Central memory CD4-positive, alpha-beta T cell (primary cell): ENCODE measurements at regions not wholly inside any gene's neighbourhood (a gene's known extent, or its start where the extent isn't known, plus 50 kb on each side); places are given as distances from the start of the nearest gene placed in this dataset.
"Not testable (repeated sequence)": the region's sequence is repeated elsewhere in the genome, so short reads cannot be mapped to it uniquely, and the experiment has no call there.

ENCODE experiments used
- DNase-seq: peaks from one replicate; pipeline ENCODE4 v3.0.0; 2022

DNA sequence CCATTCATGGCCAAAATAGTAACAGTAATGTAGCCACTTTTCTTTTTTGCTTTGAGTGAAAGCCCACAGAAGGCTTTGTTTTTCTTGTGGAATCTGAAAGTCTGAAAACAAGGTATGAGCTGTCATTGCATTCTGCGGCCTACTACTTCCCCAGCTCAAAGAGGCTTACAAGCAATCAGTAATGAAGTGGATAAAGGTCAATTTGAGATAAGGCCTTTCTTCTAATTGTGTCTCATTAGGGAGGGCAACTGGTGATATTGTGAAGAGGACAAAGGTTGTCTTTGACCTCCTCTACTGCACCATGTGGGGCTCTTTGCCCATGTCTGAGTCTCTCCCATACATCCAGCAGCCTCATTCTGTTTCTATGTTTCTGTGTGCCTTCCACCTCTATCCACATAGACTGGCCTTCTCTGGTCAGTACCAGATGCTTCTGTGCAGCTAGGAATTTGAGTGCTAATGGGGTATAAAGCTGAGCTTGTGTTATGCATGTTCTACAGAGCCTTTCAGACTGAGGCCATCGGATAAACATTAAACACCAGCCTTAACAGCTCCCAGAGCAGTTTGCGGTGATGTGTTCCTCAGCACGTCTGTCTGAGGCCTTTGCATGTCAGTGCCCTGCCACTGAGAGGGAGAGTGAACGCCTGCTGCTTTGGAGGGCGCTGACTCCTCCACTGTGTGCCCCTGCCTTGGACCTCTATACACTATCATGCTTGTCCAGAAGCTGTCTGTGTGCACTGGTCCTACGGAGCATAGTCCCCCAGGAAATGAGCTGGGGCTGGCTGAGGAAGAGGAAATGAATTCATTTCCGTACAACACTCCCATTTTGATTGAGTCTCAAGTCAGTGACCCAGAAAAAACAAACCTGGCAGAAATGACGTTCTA, 80.2 kb downstream of the SH2D1A start:
- DNase-seq, result no peak

DNA sequence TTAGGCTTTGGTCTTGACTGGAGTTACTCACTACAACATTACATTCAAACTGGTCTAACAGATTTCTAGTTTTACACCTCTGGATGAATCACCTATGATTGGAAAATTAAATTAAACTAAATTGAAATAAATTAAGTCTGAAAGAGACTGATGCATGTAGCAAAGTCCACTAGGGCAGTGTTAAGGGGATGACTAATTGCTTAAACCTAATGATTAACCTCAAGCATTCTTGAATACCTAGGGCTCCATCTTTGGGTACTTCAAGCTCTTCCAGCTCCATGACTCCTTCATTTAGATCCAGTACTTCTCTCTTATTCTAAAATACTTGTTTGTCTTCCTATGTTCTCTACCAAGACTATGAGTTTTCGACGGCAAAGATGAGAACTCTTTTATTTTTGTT, 86.8 kb downstream of the SH2D1A start:
- no peak for DNase-seq

DNA sequence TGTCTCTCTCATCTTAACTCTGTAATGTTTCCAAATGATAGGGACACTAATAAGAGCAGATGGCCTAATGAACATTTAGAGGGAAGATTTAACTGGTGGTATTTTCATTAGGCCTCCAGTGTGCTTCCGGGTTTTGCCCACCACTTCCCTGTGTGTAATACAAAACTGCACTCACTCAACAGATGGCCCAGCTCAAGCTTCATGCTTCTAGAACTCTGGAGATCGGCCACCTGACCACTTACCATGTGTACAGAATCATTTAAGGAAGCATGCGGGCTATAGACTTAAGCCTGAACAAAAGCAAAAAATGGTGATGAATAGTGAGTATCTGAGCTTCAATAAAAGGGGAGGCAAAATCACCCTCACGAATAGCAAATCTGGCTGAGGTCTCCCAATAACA, 89.3 kb downstream of the SH2D1A start:
- DNase-seq, result no peak

DNA sequence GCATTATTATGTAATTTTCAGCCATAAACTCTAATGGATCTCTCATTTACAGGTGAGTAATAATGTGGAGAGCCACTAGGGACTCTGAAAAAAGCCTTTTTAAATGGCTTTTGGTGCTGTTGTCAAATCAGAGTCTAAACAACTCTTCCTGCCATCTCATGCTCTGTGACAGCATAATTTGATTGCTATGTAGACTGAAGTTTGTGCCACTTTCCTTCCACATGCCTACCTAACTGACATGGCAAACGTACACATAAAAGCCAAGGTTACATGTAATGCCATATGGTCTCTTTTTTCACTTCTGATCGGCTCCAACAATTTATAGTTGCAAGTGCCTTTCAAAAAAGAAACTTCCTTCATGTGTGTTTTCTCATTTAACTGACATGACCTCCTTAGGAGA, 94.3 kb downstream of the SH2D1A start:
- no peak for DNase-seq

DNA sequence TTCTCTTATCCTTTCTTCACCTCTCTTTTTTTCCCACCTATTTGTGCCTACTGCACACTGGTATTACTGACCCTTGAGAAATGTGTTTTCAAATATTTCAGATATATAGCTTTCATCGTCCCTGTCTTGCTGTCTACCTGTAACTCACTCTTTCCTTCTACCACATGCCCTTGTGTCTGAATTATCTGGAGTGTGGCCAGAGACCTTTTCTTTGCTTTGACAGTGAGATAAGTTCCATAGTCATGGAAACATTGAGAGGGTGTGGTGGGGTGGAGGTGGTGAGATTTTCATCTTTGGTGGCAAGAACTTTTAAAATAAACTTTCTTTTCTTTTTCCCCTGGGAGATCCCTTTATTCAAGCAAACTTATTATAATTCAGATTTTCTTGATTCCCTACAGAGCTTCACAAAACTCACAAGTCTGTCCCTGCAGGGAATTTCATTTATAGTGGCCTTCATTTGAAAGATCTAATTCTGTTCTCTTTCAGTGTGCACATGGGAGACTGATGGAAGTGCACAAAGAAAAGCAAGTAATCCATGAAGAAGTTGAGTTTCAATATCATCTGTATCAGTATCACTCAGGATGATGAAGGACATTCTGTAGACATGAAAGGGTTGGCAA, 95.7 kb downstream of the SH2D1A start:
- DNase-seq, result no peak

DNA sequence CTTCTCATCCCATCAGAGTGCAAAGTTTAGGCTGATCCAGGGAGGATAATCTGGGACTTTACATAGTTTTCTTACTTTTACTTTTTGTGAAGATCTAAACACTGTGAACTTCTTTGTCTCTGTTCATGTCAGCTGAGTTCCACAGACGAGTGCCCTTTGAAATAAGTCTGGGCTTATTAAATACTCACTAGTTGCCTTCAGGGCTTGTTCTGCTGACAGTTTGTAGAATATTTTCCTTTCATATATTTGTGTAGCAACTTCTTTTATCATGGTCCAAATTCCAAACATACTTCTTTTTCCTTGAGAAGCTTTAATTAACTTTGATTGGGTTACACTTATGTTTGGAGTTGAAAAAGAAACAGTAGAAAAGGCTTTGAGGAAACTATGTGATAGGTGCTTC, 109.6 kb downstream of the SH2D1A start:
- no peak for DNase-seq

DNA sequence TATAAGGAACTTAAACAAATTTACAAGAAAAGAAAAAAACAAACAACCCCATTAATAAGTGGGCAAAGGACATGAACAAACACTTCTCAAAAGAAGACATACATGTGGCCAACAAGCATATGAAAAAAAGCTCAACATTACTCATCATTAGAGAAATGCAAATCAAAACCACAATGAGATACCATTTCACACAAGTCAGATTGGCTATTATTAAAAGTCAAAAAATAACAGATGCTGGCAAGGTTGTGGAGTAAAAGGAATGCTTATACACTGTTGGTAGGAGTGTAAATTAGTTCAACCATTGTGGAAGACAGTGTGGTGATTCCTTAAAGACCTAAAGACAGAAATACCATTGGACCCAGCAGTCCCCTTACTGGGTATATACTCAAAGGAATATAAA, 113.5 kb downstream of the SH2D1A start:
- DNase-seq, result not testable (repeated sequence)

DNA sequence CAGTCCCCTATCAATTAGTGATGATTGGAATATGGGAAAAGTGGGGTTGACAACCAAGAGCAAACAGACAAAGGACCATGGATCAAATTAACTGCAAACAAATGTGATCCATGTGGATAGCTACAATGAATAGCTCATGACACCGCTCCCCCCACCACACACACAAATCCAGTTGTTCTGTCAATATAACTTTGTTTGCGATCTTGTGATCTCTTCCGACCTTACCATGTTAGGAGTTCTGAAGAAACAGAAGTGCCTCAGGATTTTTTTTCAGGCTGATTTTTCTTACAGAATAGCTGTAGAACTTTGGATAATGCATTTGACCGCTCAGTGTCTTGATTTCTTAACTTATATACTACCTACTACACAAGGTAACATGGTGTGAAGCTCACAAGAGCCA, 116.6 kb downstream of the SH2D1A start:
- no peak for DNase-seq

DNA sequence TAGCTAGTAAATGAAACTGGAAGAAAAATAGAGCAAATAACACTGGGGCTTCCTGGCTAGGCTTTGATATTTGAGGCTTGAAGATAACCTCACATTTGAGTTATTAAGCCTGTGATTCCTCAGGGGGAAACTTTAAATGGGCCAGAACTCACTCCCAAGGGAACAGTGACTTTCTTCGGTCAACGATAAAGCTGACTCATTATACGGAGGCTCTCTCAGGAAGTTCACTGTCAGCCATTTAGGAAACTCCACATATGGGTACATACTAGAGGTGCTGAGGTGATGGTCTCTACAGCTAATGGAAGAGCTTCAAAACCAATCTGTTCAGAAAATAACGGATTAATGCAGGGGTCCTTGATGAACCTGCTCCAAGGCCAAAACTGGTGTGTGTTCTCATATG, 120.8 kb downstream of the SH2D1A start:
- DNase-seq, result no peak

DNA sequence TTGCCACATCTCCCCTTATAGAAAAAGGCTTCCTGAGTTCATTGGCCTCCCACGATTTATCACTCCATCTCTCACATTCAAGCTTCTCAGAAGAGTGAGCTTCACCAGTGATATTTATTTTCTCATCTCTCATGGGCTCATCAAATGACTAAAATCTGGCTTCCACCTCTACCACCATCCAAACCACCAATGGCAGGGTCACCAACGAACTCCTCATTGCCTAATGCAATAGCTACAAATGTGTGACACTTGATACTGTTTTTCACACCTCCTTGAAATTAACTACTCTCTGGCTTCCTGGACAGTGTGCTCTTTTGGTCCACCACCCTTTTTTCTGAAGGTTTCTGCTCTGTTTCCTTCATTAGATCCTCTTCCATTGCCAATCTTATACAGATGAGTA, 129.0 kb downstream of the SH2D1A start:
- DNase-seq, result no peak

DNA sequence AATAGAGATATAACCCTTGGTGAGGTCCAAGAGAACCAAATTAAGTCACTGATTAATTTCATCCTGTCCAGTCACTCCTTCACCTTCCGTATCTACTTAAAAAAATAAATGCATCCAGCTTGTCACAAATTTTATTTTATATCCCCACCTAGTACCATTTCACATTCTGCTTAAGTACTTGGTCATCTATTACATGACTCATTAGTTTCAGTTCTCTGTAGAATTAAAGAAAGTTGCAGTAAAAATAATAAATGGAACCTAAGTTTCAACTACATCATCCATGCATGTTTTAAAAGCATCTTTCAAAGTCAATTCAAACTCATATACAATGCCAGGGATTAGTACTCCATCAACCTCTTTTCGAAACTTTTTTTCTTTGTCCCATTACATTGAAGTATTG, 130.2 kb downstream of the SH2D1A start:
- no peak for DNase-seq

DNA sequence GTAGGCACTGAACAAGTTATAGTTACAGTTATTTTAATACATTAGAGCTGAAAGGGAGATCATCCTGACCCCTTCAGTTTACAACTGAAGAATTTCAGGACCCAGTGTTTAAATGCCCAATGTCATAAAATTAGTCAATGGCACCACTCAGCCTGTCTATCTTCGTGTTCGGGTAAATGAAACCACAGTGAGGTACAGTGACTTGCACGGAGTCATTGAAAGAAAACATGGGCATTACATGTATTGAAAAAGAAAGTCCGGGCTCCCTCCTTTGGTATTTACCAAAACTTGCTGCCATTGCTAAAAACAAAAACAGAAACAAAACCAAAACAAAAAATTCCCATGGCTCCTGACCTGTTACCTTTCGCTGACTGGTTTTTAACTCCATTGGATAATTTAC, 131.7 kb downstream of the SH2D1A start:
- no peak for DNase-seq

DNA sequence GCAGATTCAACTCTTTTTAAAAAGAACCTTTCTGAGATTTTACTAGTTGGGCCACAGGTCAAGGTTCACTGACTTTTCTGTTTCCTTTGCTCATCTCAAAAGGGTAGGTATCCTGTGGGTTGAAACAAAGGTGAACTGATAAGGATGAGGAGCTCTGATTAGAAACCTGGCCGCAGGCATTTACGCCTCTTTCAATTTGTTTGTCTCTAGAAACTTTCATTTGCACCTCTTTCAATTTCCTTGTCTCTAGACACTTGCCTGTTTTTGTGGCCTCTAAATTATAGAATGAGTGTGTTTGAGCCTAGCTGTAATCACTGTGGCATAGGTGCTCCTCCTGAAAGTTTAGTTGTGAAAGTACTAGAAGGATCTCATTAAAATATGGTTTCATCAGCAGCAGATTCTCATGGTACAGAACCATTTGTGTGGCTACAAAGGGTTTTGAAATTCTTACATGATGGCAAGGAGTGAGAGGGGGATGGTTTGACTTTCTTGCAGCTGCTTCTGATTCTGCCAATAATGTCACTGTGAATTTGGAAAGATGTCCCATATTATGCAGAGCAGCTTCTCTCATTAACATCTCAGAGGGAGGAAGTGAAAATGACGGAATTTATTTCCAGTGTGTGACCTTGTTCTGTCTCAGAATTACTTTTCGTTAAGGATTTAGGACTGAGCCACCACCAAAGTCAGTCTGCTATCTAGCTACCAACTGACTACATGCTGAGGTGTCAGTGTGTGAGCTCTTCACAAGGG, 142.2 kb downstream of the SH2D1A start:
- no peak for DNase-seq

DNA sequence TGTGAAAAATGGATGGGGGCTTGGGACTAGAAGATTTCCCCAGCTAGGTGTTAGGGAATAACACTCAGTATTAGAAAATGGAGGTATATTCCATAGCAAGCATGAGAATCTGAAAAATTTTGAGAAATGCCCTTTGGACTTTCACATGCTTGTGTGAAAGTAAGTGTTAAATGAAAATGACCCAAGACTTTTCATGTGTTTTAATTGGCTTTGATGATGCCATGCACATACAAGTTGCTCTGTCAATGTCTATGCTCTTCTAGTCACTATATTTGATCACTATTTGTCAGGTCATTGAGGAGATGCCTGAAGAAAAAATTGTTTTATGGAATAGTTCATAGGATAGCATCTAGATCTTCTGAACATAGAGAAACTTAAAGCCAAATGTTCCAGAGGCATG, 147.6 kb downstream of the SH2D1A start:
- no peak for DNase-seq

DNA sequence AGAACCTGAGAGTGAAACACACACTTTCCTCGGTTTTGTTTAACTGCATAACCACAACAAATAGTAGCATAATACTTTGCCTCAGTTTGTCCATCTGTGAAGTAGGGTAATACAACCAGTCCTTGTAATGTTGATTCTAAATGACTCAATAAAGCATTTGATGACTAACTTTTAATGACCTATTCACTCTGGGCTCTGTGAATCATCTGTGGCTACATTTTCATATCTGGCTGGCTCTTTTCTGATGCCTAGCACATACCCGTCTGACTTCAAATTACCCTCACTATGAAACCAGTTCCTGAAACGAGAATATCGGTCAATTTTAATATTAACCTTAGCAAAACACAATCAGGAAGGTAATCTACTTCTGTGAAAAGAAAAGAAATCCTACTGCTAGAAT, 151.0 kb downstream of the SH2D1A start:
- DNase-seq, result no peak

DNA sequence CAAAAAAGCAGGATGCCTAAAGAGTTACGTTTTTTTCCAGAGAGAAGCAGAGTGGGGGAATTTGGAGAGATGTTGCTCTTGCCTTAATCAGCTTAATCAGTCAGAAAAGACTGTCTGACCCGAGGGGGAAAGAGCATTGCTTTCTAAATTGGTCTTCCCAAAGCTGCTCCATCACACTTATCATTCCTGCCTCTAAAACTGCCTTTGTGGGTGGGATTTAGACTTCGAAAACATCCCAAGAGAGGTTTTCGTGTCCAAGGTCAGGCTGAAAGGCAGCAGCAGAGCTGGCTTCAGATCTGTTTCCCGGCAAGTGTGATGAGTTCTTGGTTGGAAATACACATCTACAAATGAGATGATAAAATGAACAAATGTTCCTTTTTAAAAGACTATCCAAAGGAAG, 155.2 kb downstream of the SH2D1A start:
- no peak for DNase-seq

DNA sequence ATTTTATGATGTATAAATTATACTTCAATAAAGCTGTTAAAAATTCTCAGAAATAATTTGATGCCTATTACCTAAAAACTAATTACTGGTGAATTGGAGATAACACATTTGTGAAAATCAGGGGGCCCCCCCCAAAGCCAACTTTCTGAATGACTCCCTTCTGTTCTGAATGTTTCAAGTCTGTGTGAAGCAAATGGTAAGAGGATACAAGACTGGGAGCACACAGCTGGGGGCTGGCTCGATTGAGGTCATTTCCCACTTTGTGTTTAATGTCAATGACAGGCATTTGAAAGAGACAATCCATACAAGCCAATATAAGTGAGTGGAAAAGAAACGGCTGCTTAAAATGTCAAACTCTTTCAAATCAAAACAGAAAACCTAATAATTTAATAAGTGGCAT, 155.8 kb downstream of the SH2D1A start:
- DNase-seq, result no peak

DNA sequence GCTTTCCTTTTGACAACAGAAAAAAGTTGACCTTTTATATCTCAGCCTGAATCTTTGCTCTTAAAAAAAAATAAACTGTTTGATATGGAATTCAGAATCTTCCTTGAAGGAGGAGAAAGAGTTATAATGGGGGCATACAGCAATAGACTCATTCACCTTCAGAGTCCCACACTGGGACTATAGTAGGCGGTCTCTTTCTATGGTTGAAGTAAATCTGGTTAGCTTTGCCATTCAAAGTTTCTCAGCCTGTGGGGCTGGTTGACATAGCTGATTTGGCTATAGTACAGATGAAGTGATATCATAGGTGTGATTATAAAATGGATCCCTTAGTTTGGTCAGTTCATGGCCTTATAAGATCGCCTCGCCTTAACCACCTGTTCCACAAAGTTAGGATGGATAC, 156.2 kb downstream of the SH2D1A start:
- no peak for DNase-seq

DNA sequence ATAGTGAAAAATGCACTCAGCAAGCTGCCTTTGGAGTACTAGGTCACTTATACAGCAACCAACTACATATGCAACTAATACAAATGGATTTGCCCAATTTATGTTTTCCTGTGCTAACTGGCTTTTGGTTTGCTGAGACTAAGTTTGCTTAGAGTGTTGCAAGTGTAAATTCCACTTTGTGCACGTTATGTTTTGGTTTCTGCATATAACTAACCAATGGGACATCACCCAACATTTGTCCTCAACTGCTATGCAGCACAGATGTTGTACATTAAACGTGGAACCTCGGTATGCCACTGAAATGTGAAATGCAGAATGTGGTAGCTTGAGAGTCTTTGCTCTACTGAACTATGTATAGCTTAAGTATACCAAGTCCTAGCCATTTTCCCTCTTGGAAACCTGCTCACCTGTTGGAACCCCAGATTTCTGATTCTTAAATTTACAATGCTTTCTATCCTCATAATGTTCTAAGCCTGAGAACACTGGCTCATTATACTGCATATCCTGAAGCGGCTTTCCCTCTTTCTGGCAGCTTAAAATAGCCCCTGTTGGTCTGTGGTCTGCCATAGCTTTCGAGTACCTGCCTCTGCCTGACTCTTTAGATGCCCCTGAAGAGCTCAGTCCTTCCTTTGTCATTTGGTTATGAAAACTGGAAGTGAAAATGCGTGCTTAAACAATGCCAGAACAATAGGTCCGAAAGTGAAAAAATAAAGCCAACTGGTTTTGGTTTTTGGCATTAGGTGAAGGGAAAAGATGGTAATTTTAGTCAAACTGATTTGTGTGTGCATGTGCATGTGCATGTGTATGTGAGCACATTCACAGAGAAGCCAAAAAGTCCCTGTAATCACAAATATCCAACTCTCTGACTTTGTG, 158.0 kb downstream of the SH2D1A start:
- no peak for DNase-seq

DNA sequence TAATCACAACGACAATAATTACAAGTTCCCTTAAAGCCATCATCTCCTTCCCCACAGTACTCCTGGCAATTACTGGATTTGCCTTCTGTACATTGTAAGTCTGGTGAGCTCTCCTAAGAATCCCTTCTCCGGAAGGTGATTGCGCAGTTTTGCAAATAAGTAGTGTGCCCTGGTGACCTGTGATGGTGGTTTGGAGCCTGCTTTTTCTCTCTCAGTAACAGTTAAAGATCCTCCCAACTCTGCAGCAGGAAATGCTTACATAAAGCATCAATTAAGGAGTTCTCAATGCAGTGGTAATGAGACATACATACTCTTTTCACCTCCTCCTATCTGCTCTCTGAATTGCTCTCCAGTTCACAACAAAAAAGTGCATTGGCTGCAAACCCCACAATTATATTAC, 159.7 kb downstream of the SH2D1A start:
- DNase-seq, result no peak

DNA sequence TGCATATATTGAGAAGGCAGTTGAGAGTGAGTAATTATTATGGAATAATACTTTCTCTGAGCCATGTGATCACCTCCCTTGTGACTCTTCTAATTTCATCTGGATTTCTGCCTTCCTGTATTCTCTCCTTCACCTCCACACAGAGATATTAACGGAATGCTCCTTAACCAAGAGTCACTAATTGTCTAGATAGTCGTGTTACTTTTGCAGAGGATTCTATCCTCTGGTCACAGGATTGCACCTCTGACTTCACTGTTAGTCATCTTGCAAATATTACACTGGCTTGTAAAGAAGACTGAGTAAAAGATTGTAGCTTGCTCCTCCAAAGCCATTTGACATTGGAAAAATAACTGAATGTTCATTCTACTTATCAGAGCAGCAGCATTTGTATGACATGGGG, 160.9 kb downstream of the SH2D1A start:
- DNase-seq, result no peak

DNA sequence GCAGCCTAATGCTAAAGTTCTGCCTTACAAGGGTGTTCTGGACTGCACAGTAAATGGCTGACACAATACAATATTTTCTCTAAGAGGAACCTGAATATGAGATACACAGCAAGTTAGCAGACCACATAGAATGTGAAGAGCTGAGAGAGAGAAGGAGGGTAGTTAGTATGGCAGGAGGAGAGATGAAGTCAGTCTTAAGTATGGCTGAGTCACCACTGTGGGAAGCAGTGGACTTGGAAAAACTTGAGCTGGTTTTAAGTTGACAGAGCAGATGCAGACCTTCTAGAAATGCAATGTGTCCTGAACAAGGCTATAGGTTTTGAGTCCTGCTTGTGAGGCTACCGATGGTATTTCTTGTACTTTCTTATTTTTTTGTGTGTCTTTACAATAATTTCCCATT, 172.5 kb downstream of the SH2D1A start:
- DNase-seq, result no peak

DNA sequence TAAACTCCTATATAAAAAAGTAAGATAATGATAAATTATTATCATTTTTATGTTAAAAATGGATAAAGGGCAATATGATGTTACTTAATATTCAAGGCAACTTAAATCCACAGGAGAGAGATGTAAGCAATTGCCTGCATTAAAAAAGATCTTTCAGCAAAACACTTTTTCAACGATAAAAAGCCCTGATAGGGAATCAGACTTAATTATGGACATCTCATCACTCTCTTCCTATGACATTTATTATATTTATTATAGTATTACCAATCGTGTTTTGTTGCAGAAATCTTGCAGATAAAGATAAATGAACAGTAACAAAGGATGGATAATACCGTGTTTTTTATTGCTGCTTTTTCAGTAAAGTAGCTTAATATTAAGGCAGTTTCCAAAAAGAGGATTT, 178.5 kb downstream of the SH2D1A start:
- no peak for DNase-seq
